OCI-LY1 (cell line): ENCODE measurements at regions not wholly inside any gene's neighbourhood (a gene's known extent, or its start where the extent isn't known, plus 50 kb on each side); places are given as distances from the start of the nearest gene placed in this dataset.

Source experiments
- H2AFZ ChIP-seq: fragments of 200-600 bp; sonication (generic), shearing (Covaris generic); 2 replicates; pipeline ENCODE4 v1.6.0; 2014; ENCODE audit warnings: antibody characterized with exemption, mild to moderate bottlenecking, low read length
- H3F3A ChIP-seq: fragments of 200-600 bp; sonication (generic), shearing (Covaris generic); 2 replicates; pipeline ENCODE4 v1.6.0; 2014; ENCODE audit warnings: mild to moderate bottlenecking, antibody characterized with exemption, low read length, moderate library complexity; ENCODE audit not compliant: insufficient read depth
- H3K27ac ChIP-seq: fragments of 200-600 bp; sonication (generic); 2 replicates; pipeline ENCODE4 v1.5.1; 2014; ENCODE audit warnings: low read length, mixed run types, mild to moderate bottlenecking, low read depth; ENCODE audit not compliant: poor library complexity, severe bottlenecking
- H3K27me3 ChIP-seq: fragments of 200-600 bp; sonication (generic); 2 replicates; pipeline ENCODE4 v1.6.0; 2014; ENCODE audit warnings: antibody characterized with exemption, mild to moderate bottlenecking, low read length, moderate library complexity; ENCODE audit not compliant: insufficient read depth
- H3K36me3 ChIP-seq: fragments of 200-600 bp; sonication (generic); 2 replicates; pipeline ENCODE4 v1.6.1; 2014; ENCODE audit warnings: mild to moderate bottlenecking, antibody characterized with exemption, low read length, moderate library complexity, mixed read lengths; ENCODE audit not compliant: insufficient read depth
- H3K4me1 ChIP-seq: fragments of 200-600 bp; sonication (generic); 2 replicates; pipeline ENCODE4 v1.5.1; 2014; ENCODE audit warnings: mild to moderate bottlenecking, low read length, moderate library complexity; ENCODE audit not compliant: insufficient read depth, severe bottlenecking
- H3K4me2 ChIP-seq: fragments of 200-600 bp; sonication (generic), shearing (Covaris generic); 2 replicates; pipeline ENCODE4 v1.6.1; 2014; ENCODE audit warnings: low read length
- H3K4me3 ChIP-seq: fragments of 200-600 bp; sonication (generic); 2 replicates; pipeline ENCODE4 v1.5.1; 2014; ENCODE audit warnings: low read length, low read depth, mild to moderate bottlenecking, mixed read lengths; ENCODE audit not compliant: poor library complexity, severe bottlenecking
- H3K79me2 ChIP-seq: fragments of 200-600 bp; shearing (Covaris generic); 2 replicates; pipeline ENCODE4 v1.6.1; 2016; ENCODE audit warnings: mixed run types, low read length, mixed read lengths; ENCODE audit not compliant: insufficient read depth
- H3K9ac ChIP-seq: fragments of 200-600 bp; sonication (generic), shearing (Covaris generic); 2 replicates; pipeline ENCODE4 v1.6.1; 2014; ENCODE audit warnings: mild to moderate bottlenecking, low read length, mixed read lengths
- H3K9me2 ChIP-seq: fragments of 200-600 bp; sonication (generic), shearing (Covaris generic); 2 replicates; pipeline ENCODE4 v1.6.1; 2014; ENCODE audit warnings: low read depth, mild to moderate bottlenecking, low read length, mixed read lengths
- H3K9me3 ChIP-seq: fragments of 200-600 bp; shearing (Covaris generic); 2 replicates; pipeline ENCODE4 v1.6.1; 2014; ENCODE audit warnings: low read length, mixed read lengths
- H4K20me1 ChIP-seq: fragments of 200-600 bp; sonication (generic), shearing (Covaris generic); 2 replicates; pipeline ENCODE4 v1.6.0; 2016; ENCODE audit warnings: mild to moderate bottlenecking, low read length; ENCODE audit not compliant: insufficient read depth
- CTCF ChIP-seq: fragments of 200-600 bp; sonication (generic), shearing (Covaris generic); IDR thresholded peaks from 2 replicates; pipeline ENCODE4 v1.5.1; 2017; ENCODE audit warnings: mild to moderate bottlenecking, antibody characterized with exemption, low read length, moderate library complexity, mixed read lengths
- EZH2 ChIP-seq: fragments of 200-600 bp; sonication (generic), shearing (Covaris generic); IDR thresholded peaks from 2 replicates; pipeline ENCODE4 v1.8.0; 2017; ENCODE audit warnings: borderline replicate concordance, mixed run types, mild to moderate bottlenecking, antibody characterized with exemption, low read length, moderate library complexity, mixed read lengths

DNA sequence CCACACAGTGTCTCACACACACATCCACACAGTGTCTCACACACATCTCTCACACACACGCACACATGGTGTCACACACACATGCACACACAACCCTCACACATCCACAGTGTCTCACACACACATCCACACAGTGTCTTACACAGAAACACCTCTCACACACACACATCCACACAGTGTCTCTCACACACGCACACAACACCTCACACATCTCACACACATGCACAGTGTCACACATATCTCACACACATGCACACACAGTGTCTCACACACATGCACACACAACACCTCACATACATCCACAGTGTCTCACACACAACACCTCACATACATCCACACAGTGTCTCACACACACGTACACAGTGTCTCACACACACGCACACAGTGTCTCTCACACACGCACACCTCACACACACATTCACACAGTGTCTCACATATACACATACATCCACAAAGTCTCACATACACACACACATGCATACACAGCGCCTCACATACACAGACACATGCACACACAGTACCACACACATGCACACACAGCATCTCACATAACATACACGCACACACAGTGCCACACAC, 473.9 kb upstream of the HS6ST1 start:
- Histone ChIP-seq H3K4me3 (no peak overlapping the region), H2AFZ (no peak overlapping the region), H3K79me2 (no peaks in the 10 kb centered on the region), H3K9me3 (no peaks in the 10 kb centered on the region), H4K20me1 (no peaks in the 10 kb centered on the region), H3K9ac (no peak overlapping the region), H3K4me1 (no peaks in the 10 kb centered on the region), H3K9me2 (no peaks in the 10 kb centered on the region), H3K36me3 (no peaks in the 10 kb centered on the region), H3K4me2 (no peak overlapping the region), H3K27ac (no peak overlapping the region), H3F3A (no peaks in the 10 kb centered on the region), H3K27me3 (no peaks in the 10 kb centered on the region)
- TF ChIP-seq EZH2 (no peak), CTCF (no peak)

DNA sequence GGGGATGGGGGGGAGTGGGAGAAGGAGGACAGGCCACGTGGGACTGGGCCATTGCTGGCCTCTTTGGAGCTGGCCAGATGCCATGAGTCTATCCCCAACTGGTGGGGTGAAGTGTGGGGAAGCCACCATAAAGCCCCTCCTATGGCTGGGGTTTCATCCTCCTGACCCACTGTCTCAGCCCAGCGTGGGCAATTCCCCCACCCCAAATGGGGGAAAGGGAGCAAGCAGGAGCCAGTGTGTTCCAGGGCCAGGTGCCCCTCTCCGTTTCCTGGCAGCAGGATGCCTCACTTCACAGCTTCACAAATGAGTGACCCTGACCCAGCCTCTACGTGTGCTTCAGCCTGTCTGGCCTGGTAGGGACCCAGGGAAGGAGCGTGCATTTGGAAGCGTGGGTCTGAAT, 474.7 kb upstream of the HS6ST1 start:
- H3K9me3 ChIP-seq, result no peaks in the 10 kb centered on the region
- H3K36me3 ChIP-seq, result no peaks in the 10 kb centered on the region
- H3K27me3 ChIP-seq, result no peaks in the 10 kb centered on the region
- no peaks in the 10 kb centered on the region for H3F3A ChIP-seq
- no peak overlapping the region for H3K4me3 ChIP-seq
- H3K79me2 ChIP-seq, result no peaks in the 10 kb centered on the region
- no peaks in the 10 kb centered on the region for H4K20me1 ChIP-seq
- no peak overlapping the region for H2AFZ ChIP-seq
- no peak for TF ChIP-seq CTCF
- TF ChIP-seq EZH2, result no peak
- no peak overlapping the region for H3K27ac ChIP-seq
- H3K9ac ChIP-seq, result no peak overlapping the region
- H3K4me2 ChIP-seq, result no peak overlapping the region
- H3K4me1 ChIP-seq, result no peaks in the 10 kb centered on the region
- no peaks in the 10 kb centered on the region for H3K9me2 ChIP-seq

DNA sequence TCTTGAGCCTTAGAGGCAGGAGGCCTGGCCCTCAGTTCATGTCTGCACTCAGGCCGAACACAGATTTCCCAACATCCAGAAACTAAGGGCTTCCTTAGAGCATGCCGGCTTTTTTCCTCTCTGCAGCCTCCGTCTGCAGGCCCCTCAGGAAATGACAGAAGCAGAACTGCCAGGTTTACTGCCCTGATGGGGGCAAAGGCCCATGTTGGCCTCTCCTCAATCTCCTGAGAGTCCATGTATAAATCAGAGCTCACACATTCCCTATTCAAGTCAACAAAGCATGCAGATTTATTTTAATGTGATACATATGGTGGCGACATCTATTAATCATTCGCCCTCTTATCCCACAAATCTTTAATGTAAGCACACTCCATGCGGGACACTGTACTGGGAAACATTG, 475.6 kb upstream of the HS6ST1 start:
- no peaks in the 10 kb centered on the region for H3K9me3 ChIP-seq
- H3F3A ChIP-seq, result no peaks in the 10 kb centered on the region
- H3K4me2 ChIP-seq, result no peak overlapping the region
- no peaks in the 10 kb centered on the region for H3K79me2 ChIP-seq
- H3K4me3 ChIP-seq, result no peak overlapping the region
- H3K36me3 ChIP-seq, result no peaks in the 10 kb centered on the region
- H4K20me1 ChIP-seq, result no peaks in the 10 kb centered on the region
- H3K27me3 ChIP-seq, result no peaks in the 10 kb centered on the region
- TF ChIP-seq CTCF (no peak), EZH2 (no peak)
- no peak overlapping the region for H2AFZ ChIP-seq
- no peak overlapping the region for H3K9ac ChIP-seq
- no peak overlapping the region for H3K27ac ChIP-seq
- no peaks in the 10 kb centered on the region for H3K9me2 ChIP-seq
- H3K4me1 ChIP-seq, result no peaks in the 10 kb centered on the region
